Islet of Langerhans (tissue), 1 donor: ENCODE measurements at regions not wholly inside any gene's neighbourhood (a gene's known extent, or its start where the extent isn't known, plus 50 kb on each side); places are given as distances from the start of the nearest gene placed in this dataset.
"Not testable (repeated sequence)": the region's sequence is repeated elsewhere in the genome, so short reads cannot be mapped to it uniquely, and the experiment has no call there.

Source experiments
- FAIRE-seq: peaks from one replicate; lab custom pipeline; 2011; peaks lifted over from hg19 to GRCh38; lab: Jason Lieb, UNC

DNA sequence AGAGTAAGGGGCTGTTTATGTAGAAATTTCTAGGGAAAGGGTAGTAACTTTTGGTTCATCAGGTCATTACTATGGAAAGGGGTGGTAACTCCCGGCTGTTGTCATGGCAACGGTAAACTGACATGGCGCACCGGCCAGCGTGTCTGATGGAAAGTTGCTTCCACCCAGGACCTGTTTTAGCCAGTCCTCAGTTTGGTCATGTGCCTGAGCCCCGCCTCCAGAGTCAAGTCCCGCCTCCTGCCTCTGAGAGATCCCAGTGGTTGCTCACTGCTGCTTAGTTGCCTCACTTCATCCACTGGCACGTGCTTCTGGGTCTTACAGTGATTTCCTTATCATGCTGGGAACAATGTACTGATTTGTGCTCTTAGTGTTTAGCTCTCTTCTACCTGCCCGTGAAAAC is 455.2 kb upstream of the ZNF507 start:
- no peak for FAIRE-seq

GRCh38 chr19:31892060-31892459 is 453.4 kb upstream of the ZNF507 start:
- no peak for FAIRE-seq

- not testable (repeated sequence) for FAIRE-seq
Measured at GRCh38 chr19:31893491-31893890, 451.9 kb upstream of the ZNF507 start.

DNA sequence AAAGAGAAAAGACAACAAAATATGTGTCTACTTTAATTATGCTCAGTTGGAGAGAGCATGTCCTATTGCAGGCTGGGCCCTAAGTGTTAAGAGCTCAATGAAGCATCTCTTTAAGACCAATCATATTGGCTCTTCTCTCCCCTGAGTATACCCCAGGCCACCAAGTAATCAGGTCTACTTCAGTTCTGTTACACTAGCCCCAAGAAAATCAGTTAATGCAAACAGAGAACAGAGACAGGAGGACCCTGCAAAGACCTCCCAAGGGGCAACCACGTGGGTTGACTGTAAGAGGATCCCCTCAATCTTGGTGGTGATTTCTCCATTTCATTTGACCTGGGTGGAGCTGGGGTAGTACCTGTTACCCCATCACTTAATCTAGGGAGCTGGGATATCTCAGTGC is 451.0 kb upstream of the ZNF507 start:
- no peak for FAIRE-seq

GRCh38 chr19:31897292-31897691 is 448.1 kb upstream of the ZNF507 start:
- FAIRE-seq = no peak

- no peak for FAIRE-seq
Measured at GRCh38 chr19:31900991-31901390, 444.4 kb upstream of the ZNF507 start.

- FAIRE-seq = no peak
Measured at GRCh38 chr19:31902821-31903220, 442.6 kb upstream of the ZNF507 start.

- FAIRE-seq = no peak
Measured at GRCh38 chr19:31903979-31904378, 441.4 kb upstream of the ZNF507 start.

GRCh38 chr19:31906111-31906871 is 439.1 kb upstream of the ZNF507 start:
- no peak for FAIRE-seq

DNA sequence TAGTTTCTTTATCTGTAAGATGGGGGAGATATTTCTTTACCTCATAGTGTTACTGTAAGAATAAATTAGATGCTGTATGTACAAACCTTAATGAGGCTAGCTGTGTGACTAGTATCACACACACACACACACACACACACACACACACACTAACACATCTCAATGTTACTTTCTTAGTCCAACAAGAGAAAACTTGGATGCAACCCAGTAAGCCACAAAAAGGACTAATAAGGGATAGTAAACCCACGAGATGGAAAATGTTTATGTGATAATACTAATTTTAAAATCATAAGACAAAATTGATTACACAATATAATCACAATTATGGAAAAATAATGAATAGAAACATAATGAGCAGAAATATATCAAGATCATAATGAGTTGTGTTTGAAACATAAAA is 437.7 kb upstream of the ZNF507 start:
- no peak for FAIRE-seq

- no peak for FAIRE-seq
Measured at GRCh38 chr19:31908080-31908479, 437.3 kb upstream of the ZNF507 start.

- no peak for FAIRE-seq
Measured at GRCh38 chr19:31908496-31909225, 436.7 kb upstream of the ZNF507 start.

- FAIRE-seq = no peak
Measured at GRCh38 chr19:31910224-31910623, 435.2 kb upstream of the ZNF507 start.

- FAIRE-seq = no peak
Measured at GRCh38 chr19:31911577-31911976, 433.8 kb upstream of the ZNF507 start.

DNA sequence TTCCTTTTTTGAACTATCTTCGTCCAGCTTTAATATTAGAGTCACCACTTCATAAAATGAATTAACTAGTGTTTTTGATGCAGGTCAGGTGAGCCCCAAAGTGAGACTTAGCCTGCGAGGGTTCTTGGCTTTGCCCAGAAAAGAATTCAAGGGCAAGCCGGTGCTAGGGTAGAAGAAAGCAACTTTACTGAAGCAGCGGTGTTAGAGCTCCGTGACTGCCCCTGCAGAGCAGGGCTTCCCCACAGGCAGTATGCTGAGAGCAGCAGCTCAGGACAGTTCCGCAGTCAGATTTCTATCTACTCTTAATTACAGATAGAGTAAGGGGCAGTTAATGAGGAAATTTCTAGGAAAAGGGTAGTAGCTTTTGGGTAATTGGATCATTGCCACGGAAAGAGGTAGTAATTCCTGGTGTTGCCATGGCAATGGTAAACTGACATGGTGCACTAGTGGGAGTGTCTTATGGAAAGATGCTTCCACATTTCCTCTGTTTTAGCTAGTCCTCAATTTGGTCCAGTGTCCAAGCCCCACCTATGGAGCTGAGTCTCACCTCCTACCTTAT is 432.2 kb upstream of the ZNF507 start:
- no peak for FAIRE-seq

DNA sequence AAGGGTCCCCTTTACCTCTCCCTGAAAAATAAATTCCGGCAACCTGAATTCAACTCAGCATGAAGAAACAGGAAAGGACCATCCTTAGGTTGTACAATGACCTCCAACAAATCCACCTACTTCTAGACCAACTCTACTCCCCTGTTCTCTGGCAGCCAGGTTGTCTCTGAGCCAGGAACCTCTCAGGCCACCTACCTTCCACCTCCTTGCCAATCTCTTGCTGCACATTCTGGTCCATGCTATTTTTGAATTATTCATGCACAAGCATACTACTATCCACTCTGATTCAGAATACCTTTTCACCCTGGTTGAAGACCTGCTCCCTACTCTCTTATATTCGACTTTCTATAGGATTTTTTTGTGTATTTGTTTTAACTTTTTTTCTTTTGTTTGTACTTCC is 415.0 kb upstream of the ZNF507 start:
- FAIRE-seq = no peak

- no peak for FAIRE-seq
Measured at GRCh38 chr19:31937983-31938382, 407.4 kb upstream of the ZNF507 start.

GRCh38 chr19:31938675-31939074 is 406.7 kb upstream of the ZNF507 start:
- no peak for FAIRE-seq

- no peak for FAIRE-seq
Measured at GRCh38 chr19:31940396-31940795, 405.0 kb upstream of the ZNF507 start.

- FAIRE-seq = no peak
Measured at GRCh38 chr19:31943191-31943661, 402.2 kb upstream of the ZNF507 start.

DNA sequence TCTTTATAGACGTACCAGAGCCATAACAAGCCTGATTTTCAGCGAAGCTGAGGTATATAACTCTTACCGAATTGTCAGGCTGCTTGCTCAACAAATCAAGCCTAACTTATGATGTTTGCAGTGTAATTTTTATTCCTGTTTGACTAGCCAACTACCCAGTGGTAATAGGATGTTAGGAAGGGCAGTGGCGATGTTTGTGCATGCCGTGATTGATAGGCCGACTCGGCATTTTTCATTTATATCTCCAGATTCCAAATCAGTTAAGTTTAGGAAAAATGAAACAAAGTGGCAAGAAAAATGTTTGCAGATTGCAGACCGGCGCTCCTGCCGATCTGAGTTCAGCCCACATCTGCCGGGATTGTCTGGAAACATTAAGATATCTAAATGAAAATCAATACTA is 401.6 kb upstream of the ZNF507 start:
- FAIRE-seq = no peak

- FAIRE-seq = no peak
Measured at GRCh38 chr19:31944326-31944725, 401.1 kb upstream of the ZNF507 start.

DNA sequence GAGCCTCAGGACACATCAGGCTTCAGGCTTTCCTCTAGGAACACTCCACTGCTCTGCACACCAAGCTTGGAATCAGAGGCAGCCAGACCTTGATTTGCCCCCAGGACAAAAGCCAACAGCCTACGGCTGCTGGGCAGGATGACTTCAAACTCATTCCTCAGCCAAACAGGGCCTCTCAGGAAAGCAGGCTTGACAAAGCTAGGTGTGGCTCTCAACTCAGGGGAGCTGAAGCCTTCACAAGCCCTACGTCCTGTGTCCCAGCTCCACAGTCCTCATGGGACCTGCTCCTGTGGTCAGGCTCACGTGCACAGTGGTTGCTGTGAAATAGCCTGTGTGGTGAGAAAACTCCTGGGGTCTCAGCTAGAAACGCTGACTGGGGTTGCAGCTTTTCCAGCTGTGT is 398.9 kb upstream of the ZNF507 start:
- FAIRE-seq = no peak
